ENCODE measurements at regions not wholly inside any gene's neighbourhood (a gene's known extent, or its start where the extent isn't known, plus 50 kb on each side); places are given as distances from the start of the nearest gene placed in this dataset.

- no peak for ATAC-seq
- Histone ChIP-seq H3K36me3 (replicated peaks in 1 of 2; ENCODE audit: insufficient read depth in 1 of 2, low read depth in 2 of 2) (no peaks in the 10 kb centered on the region), H3K4me1 (no peaks in the 10 kb centered on the region), H3K4me3 (no peak overlapping the region), H3K27me3 (no peaks in the 10 kb centered on the region), H3K9me3 (no peaks in the 10 kb centered on the region), H3K27ac (no peak overlapping the region)
- intact Hi-C loops (cut with DNase I) = no loop called here
- no peak for DNase-seq
- WGBS, 2 donors = 67 to 73% methylated on average over 4 of the region's 4 CpGs
- no peak for TF ChIP-seq CTCF (IDR thresholded peaks at IDR 0.05)
- TF ChIP-seq POLR2A (IDR thresholded peaks at IDR 0.05) = no peak
These were observed 320.8 kb upstream of the USP24 start for GRCh38 chr1:55535724-55536544.

- no peak for TF ChIP-seq POLR2A (IDR thresholded peaks at IDR 0.05)
- TF ChIP-seq CTCF (IDR thresholded peaks at IDR 0.05) = no peak
- no peak overlapping the region for H3K4me3 ChIP-seq
- intact Hi-C loops (cut with DNase I) = no loop called here
- H3K9me3 ChIP-seq = no peaks in the 10 kb centered on the region
- no peaks in the 10 kb centered on the region for H3K36me3 ChIP-seq (replicated peaks in 1 of 2; ENCODE audit: insufficient read depth in 1 of 2, low read depth in 2 of 2)
- 63 to 83% methylated on average over 2 to 3 of the region's 3 CpGs for WGBS, 2 donors
- no peaks in the 10 kb centered on the region for H3K27me3 ChIP-seq
- ATAC-seq (no peak), DNase-seq (no peak)
- H3K4me1 ChIP-seq = no peaks in the 10 kb centered on the region
- no peak overlapping the region for H3K27ac ChIP-seq
These were observed 319.5 kb upstream of the USP24 start for GRCh38 chr1:55534565-55535121.

GRCh38 chr1:55531644-55532043 is 316.5 kb upstream of the USP24 start:
- no peaks in the 10 kb centered on the region for H3K9me3 ChIP-seq
- intact Hi-C loops (cut with DNase I) = no loop called here
- H3K36me3 ChIP-seq (replicated peaks in 1 of 2; ENCODE audit: insufficient read depth in 1 of 2, low read depth in 2 of 2) = no peaks in the 10 kb centered on the region
- no peak for ATAC-seq
- DNase-seq = no peak
- no peak overlapping the region for H3K4me3 ChIP-seq
- TF ChIP-seq CTCF (IDR thresholded peaks at IDR 0.05) (no peak), POLR2A (IDR thresholded peaks at IDR 0.05) (no peak)
- H3K27me3 ChIP-seq = no peaks in the 10 kb centered on the region
- H3K4me1 ChIP-seq = no peaks in the 10 kb centered on the region
- no peak overlapping the region for H3K27ac ChIP-seq

DNA sequence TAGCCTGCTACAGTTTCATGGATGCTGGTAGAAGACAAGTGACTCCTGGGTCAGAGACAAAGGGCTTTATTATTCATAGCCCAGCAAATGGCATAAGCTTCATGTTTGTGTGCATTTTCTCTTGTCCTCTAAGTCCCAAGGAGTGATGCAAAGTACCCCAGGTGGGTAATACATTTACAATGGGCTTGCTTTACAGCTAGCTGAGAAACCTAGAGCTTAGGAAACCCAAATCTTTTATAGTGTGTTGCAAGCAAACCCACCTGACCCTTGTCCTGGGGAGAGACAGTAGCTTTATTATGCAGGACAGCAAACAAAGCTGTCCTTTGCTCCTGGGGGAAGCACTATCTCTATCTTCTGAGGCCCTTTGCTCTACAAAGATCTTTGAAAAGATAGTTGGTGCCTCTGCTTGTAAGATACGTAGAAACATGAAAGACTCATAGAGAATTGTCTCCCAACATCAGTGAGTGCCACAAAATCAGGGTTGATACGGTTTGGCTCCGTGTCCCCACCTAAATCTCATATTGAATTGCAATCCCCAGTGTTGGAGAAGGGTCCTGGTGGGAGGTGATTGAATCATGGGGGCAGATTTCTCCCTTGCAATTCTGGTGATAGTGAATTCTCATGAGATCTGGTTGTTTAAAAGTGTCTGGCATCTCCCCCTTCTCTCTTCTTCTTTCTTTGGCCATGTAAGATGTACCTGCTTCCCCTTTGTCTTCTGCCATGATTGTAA is 315.8 kb upstream of the USP24 start:
- Histone ChIP-seq H3K9me3 (no peaks in the 10 kb centered on the region), H3K27ac (no peak overlapping the region), H3K36me3 (replicated peaks in 1 of 2; ENCODE audit: insufficient read depth in 1 of 2, low read depth in 2 of 2) (no peaks in the 10 kb centered on the region), H3K4me1 (no peaks in the 10 kb centered on the region), H3K27me3 (no peaks in the 10 kb centered on the region), H3K4me3 (no peak overlapping the region)
- no peak for ATAC-seq
- no peak for TF ChIP-seq POLR2A (IDR thresholded peaks at IDR 0.05)
- TF ChIP-seq CTCF (IDR thresholded peaks at IDR 0.05) = no peak
- intact Hi-C loops (cut with DNase I) = no loop called here
- 87 to 89% methylated on average over 3 of the region's 3 CpGs for WGBS, 2 donors
- DNase-seq = no peak
